Naive B cell (primary cell): ENCODE measurements at regions not wholly inside any gene's neighbourhood (a gene's known extent, or its start where the extent isn't known, plus 50 kb on each side); places are given as distances from the start of the nearest gene placed in this dataset.
A peak's percentile ranks its signal among the peaks of the same experiment; 100 is the strongest.

Experiments used
- ATAC-seq, 2 donors: fragments of 150-1000 bp; cut with Tn5 transposase; 2 replicates each; pipeline ENCODE4 v1.10.0; 2021; ENCODE audit warnings: low read depth in 2 of 2, mild to moderate bottlenecking in 2 of 2, moderate library complexity in 2 of 2
- DNase-seq: peaks from one replicate; pipeline ENCODE4 v3.0.0; 2022
- H3K27ac Mint-ChIP-seq, 6 donors: one replicate each; pipeline ENCODE4 v1.8.0; 2020 to 2022; ENCODE audit warnings: mild to moderate bottlenecking in 6 of 6, mixed read lengths in 6 of 6, moderate library complexity in 5 of 6, inconsistent platforms in 2 of 6
- H3K27me3 Mint-ChIP-seq, 3 donors: one replicate each; pipeline ENCODE4 v1.8.0; 2021 to 2022; ENCODE audit warnings: mixed read lengths in 3 of 3, mild to moderate bottlenecking in 1 of 3
- H3K36me3 Mint-ChIP-seq, 2 donors: one replicate each; pipeline ENCODE4 v1.8.0; 2020 to 2022; ENCODE audit warnings: mixed read lengths in 2 of 2, inconsistent platforms in 1 of 2, mild to moderate bottlenecking in 1 of 2
- H3K4me1 Mint-ChIP-seq, 3 donors: one replicate each; pipeline ENCODE4 v1.8.0; 2020 to 2022; ENCODE audit warnings: mixed read lengths in 3 of 3, inconsistent platforms in 1 of 3, mild to moderate bottlenecking in 1 of 3, moderate library complexity in 1 of 3
- H3K4me3 Mint-ChIP-seq, 8 donors: one replicate each; pipeline ENCODE4 v1.8.0; 2020 to 2022; ENCODE audit warnings: mild to moderate bottlenecking in 8 of 8, mixed read lengths in 8 of 8, moderate library complexity in 8 of 8, inconsistent platforms in 2 of 8
- H3K9me3 Mint-ChIP-seq, 7 donors: one replicate each; pipeline ENCODE4 v1.8.0; 2020 to 2022; ENCODE audit warnings: mixed read lengths in 7 of 7, mild to moderate bottlenecking in 5 of 7, inconsistent platforms in 2 of 7, moderate library complexity in 1 of 7

- H3K9me3 Mint-ChIP-seq, result peaks cover 0 to 9% (median 2%) of the 10 kb centered on the region in 7 donors
- H3K4me3 Mint-ChIP-seq, result no peak overlapping the region
- no peak overlapping the region for H3K27ac Mint-ChIP-seq
- peaks cover 0 to 7% (median 0%) of the 10 kb centered on the region in 3 donors for H3K4me1 Mint-ChIP-seq
- no peak for ATAC-seq
- no peaks in the 10 kb centered on the region for H3K36me3 Mint-ChIP-seq
- DNase-seq, result no peak
- peaks cover 7 to 19% (median 15%) of the 10 kb centered on the region in 3 donors for H3K27me3 Mint-ChIP-seq
Measured at GRCh38 chr4:81881855-81882621, 410.3 kb upstream of the RASGEF1B start.

GRCh38 chr4:81876106-81876505, 404.4 kb upstream of the RASGEF1B start:
- peaks cover 0 to 7% (median 5%) of the 10 kb centered on the region in 7 donors for H3K9me3 Mint-ChIP-seq
- H3K4me1 Mint-ChIP-seq, result no peaks in the 10 kb centered on the region
- no peak overlapping the region for H3K27ac Mint-ChIP-seq
- peak overlapping the region in 1 of 8 donors; percentile 9 for H3K4me3 Mint-ChIP-seq
- DNase-seq (no peak), ATAC-seq (no peak)
- peaks cover 0 to 3% (median 0%) of the 10 kb centered on the region in 3 donors for H3K27me3 Mint-ChIP-seq
- no peaks in the 10 kb centered on the region for H3K36me3 Mint-ChIP-seq

- H3K36me3 Mint-ChIP-seq, result no peaks in the 10 kb centered on the region
- ATAC-seq, result no peak
- peaks cover 0 to 3% (median 0%) of the 10 kb centered on the region in 3 donors for H3K27me3 Mint-ChIP-seq
- H3K4me1 Mint-ChIP-seq, result no peaks in the 10 kb centered on the region
- DNase-seq, result no peak
- H3K27ac Mint-ChIP-seq, result no peak overlapping the region
- H3K9me3 Mint-ChIP-seq, result peaks cover 0 to 10% (median 8%) of the 10 kb centered on the region in 7 donors
- H3K4me3 Mint-ChIP-seq, result no peak overlapping the region
Measured at GRCh38 chr4:81874661-81875515, 403.2 kb upstream of the RASGEF1B start.

- Mint-ChIP-seq H3K9me3 (peaks cover 0 to 23% (median 15%) of the 10 kb centered on the region in 7 donors), H3K36me3 (peaks cover 0 to 6% of the 10 kb centered on the region in 2 donors), H3K4me3 (no peak overlapping the region), H3K4me1 (no peaks in the 10 kb centered on the region), H3K27ac (no peak overlapping the region), H3K27me3 (peaks cover 0 to 4% (median 3%) of the 10 kb centered on the region in 3 donors)
- DNase-seq (no peak), ATAC-seq (no peak)
Measured at GRCh38 chr4:81870275-81870674, 398.6 kb upstream of the RASGEF1B start.

- H3K4me3 Mint-ChIP-seq, result no peak overlapping the region
- ATAC-seq, result no peak
- no peak overlapping the region for H3K27ac Mint-ChIP-seq
- H3K36me3 Mint-ChIP-seq, result peaks cover 1 to 6% of the 10 kb centered on the region in 2 donors
- peaks cover 0 to 13% (median 2%) of the 10 kb centered on the region in 7 donors for H3K9me3 Mint-ChIP-seq
- H3K4me1 Mint-ChIP-seq, result no peaks in the 10 kb centered on the region
- H3K27me3 Mint-ChIP-seq, result peaks cover 4 to 17% (median 6%) of the 10 kb centered on the region in 3 donors
- DNase-seq, result no peak
Measured at GRCh38 chr4:81860111-81860510, 388.4 kb upstream of the RASGEF1B start.

GRCh38 chr4:81854406-81854805, 382.7 kb upstream of the RASGEF1B start:
- peaks cover 0 to 16% (median 8%) of the 10 kb centered on the region in 3 donors for H3K27me3 Mint-ChIP-seq
- peaks cover 6 to 29% (median 16%) of the 10 kb centered on the region in 7 donors for H3K9me3 Mint-ChIP-seq
- no peak overlapping the region for H3K27ac Mint-ChIP-seq
- no peak overlapping the region for H3K4me3 Mint-ChIP-seq
- no peaks in the 10 kb centered on the region for H3K4me1 Mint-ChIP-seq
- peaks cover 17 to 18% of the 10 kb centered on the region in 2 donors for H3K36me3 Mint-ChIP-seq
- no peak for DNase-seq
- ATAC-seq, result no peak

GRCh38 chr4:81852031-81852715, 380.5 kb upstream of the RASGEF1B start:
- no peak for ATAC-seq
- peaks cover 0 to 10% (median 0%) of the 10 kb centered on the region in 3 donors for H3K27me3 Mint-ChIP-seq
- H3K27ac Mint-ChIP-seq, result no peak overlapping the region
- no peak for DNase-seq
- H3K4me3 Mint-ChIP-seq, result no peak overlapping the region
- peaks cover 6 to 29% (median 16%) of the 10 kb centered on the region in 7 donors for H3K9me3 Mint-ChIP-seq
- H3K4me1 Mint-ChIP-seq, result no peaks in the 10 kb centered on the region
- peaks cover 17 to 18% of the 10 kb centered on the region in 2 donors for H3K36me3 Mint-ChIP-seq

GRCh38 chr4:81850701-81851100, 379.0 kb upstream of the RASGEF1B start:
- DNase-seq (no peak), ATAC-seq (no peak)
- Mint-ChIP-seq H3K4me1 (no peaks in the 10 kb centered on the region), H3K36me3 (peaks cover 17 to 18% of the 10 kb centered on the region in 2 donors), H3K27me3 (peaks cover 0 to 10% (median 0%) of the 10 kb centered on the region in 3 donors), H3K9me3 (peaks cover 6 to 27% (median 16%) of the 10 kb centered on the region in 7 donors), H3K27ac (no peak overlapping the region), H3K4me3 (no peak overlapping the region)

- H3K4me1 Mint-ChIP-seq, result no peaks in the 10 kb centered on the region
Measured at GRCh38 chr4:81845761-81846160, 374.1 kb upstream of the RASGEF1B start.

GRCh38 chr4:81845273-81845672, 373.6 kb upstream of the RASGEF1B start:
- no peak for DNase-seq

More at GRCh38 chr4:81845761-81846160, 374.1 kb upstream of the RASGEF1B start:
- H3K36me3 Mint-ChIP-seq, result no peaks in the 10 kb centered on the region
- DNase-seq (no peak), ATAC-seq (no peak)
- no peak overlapping the region for H3K4me3 Mint-ChIP-seq
- H3K27me3 Mint-ChIP-seq, result peaks cover 0 to 6% (median 0%) of the 10 kb centered on the region in 3 donors
- no peaks in the 10 kb centered on the region for H3K9me3 Mint-ChIP-seq
- no peak overlapping the region for H3K27ac Mint-ChIP-seq

GRCh38 chr4:81844717-81845116, 373.0 kb upstream of the RASGEF1B start:
- peak; percentile 94 to 97 for ATAC-seq
- Mint-ChIP-seq H3K4me1 (no peaks in the 10 kb centered on the region), H3K36me3 (no peaks in the 10 kb centered on the region), H3K27me3 (no peaks in the 10 kb centered on the region), H3K27ac (no peak overlapping the region), H3K9me3 (no peaks in the 10 kb centered on the region), H3K4me3 (no peak overlapping the region)
- DNase-seq, result peak; percentile 64

More at GRCh38 chr4:81845273-81845672, 373.6 kb upstream of the RASGEF1B start:
- no peak overlapping the region for H3K4me3 Mint-ChIP-seq
- peaks cover 0 to under 1% (median 0%) of the 10 kb centered on the region in 3 donors for H3K27me3 Mint-ChIP-seq
- no peaks in the 10 kb centered on the region for H3K9me3 Mint-ChIP-seq
- H3K36me3 Mint-ChIP-seq, result no peaks in the 10 kb centered on the region
- H3K27ac Mint-ChIP-seq, result no peak overlapping the region
- no peak for ATAC-seq
- no peaks in the 10 kb centered on the region for H3K4me1 Mint-ChIP-seq

- no peak overlapping the region for H3K4me3 Mint-ChIP-seq
- H3K27me3 Mint-ChIP-seq, result no peaks in the 10 kb centered on the region
- ATAC-seq, result no peak
- H3K36me3 Mint-ChIP-seq, result no peaks in the 10 kb centered on the region
- no peaks in the 10 kb centered on the region for H3K9me3 Mint-ChIP-seq
- H3K4me1 Mint-ChIP-seq, result no peaks in the 10 kb centered on the region
- no peak for DNase-seq
- no peak overlapping the region for H3K27ac Mint-ChIP-seq
Measured at GRCh38 chr4:81839347-81840042, 367.8 kb upstream of the RASGEF1B start.

GRCh38 chr4:81838586-81838985, 366.9 kb upstream of the RASGEF1B start:
- Mint-ChIP-seq H3K27me3 (no peaks in the 10 kb centered on the region), H3K4me3 (no peak overlapping the region)

More at GRCh38 chr4:81838586-81838985, 366.9 kb upstream of the RASGEF1B start:
- Mint-ChIP-seq H3K4me1 (no peaks in the 10 kb centered on the region), H3K27ac (peak overlapping the region in 1 of 6 donors; percentile 23), H3K9me3 (no peaks in the 10 kb centered on the region), H3K36me3 (no peaks in the 10 kb centered on the region)
- DNase-seq (no peak), ATAC-seq (no peak)
